ENCODE measurements at regions not wholly inside any gene's neighbourhood (a gene's known extent, or its start where the extent isn't known, plus 50 kb on each side); places are given as distances from the start of the nearest gene placed in this dataset.

- TF ChIP-seq CTCF (IDR thresholded peaks at IDR 0.05) (no peak), POLR2A (IDR thresholded peaks at IDR 0.05) (no peak), POLR2AphosphoS5 (IDR thresholded peaks at IDR 0.05; ENCODE audit: insufficient read depth in 1 of 2, low read depth in 1 of 2) (no peak)
Observed at GRCh38 chr4:114077610-114078009, 98.2 kb upstream of the ARSJ start.

All from vagina (tissue), 2 donors.